H1 (cell line): ENCODE measurements at regions not wholly inside any gene's neighbourhood (a gene's known extent, or its start where the extent isn't known, plus 50 kb on each side); places are given as distances from the start of the nearest gene placed in this dataset.

Experiments used
- CTCF ChIA-PET: fragments of 300-600 bp; sonication (Branson Sonifier 250); formaldehyde crosslinking; loops from one replicate; lab custom pipeline; 2021; ENCODE audit not compliant: partially characterized antibody; lab: Charles Lee
- POLR2A ChIA-PET: fragments of 300-600 bp; sonication (Branson Sonifier 250); formaldehyde crosslinking; loops from one replicate; lab custom pipeline; 2021; ENCODE audit warnings: inconsistent platforms; ENCODE audit not compliant: partially characterized antibody; lab: Charles Lee
- DNase-seq, 2 experiments: peaks; one replicate each; pipeline versions ENCODE4 v3.0.0 to v3.0.0-alpha.2; 2010 to 2022; ENCODE audit warnings: low spot score in 2 of 2, low read depth in 1 of 2, mixed read lengths in 1 of 2
- FAIRE-seq: peaks from 2 replicates; lab custom pipeline; 2011; peaks lifted over from hg19 to GRCh38; lab: Jason Lieb, UNC
- H2AFZ ChIP-seq: 2 replicates; pipeline ENCODE4 v1.8.1; 2012; ENCODE audit warnings: low read length, inconsistent platforms
- H2AK5ac ChIP-seq: 2 replicates; pipeline ENCODE4 v1.6.1; 2013; ENCODE audit warnings: low read depth, low read length
- H2BK120ac ChIP-seq: replicated peaks from 2 replicates; pipeline ENCODE3; 2013; ENCODE audit warnings: low read depth, low read length, inconsistent platforms
- H2BK12ac ChIP-seq: 2 replicates; pipeline ENCODE4 v1.6.1; 2013; ENCODE audit warnings: low read depth, low read length
- H2BK15ac ChIP-seq: 2 replicates; pipeline ENCODE4 v1.6.1; 2013; ENCODE audit warnings: low read length
- H2BK20ac ChIP-seq: 2 replicates; pipeline ENCODE4 v1.6.1; 2013; ENCODE audit warnings: low read length
- H2BK5ac ChIP-seq: 2 replicates; pipeline ENCODE4 v1.6.1; 2013; ENCODE audit warnings: low read depth, low read length
- H3K14ac ChIP-seq: 2 replicates; pipeline ENCODE4 v1.6.1; 2013; ENCODE audit warnings: inconsistent platforms; ENCODE audit not compliant: insufficient read length
- H3K18ac ChIP-seq: 2 replicates; pipeline ENCODE4 v1.6.1; 2013; ENCODE audit warnings: low read length; ENCODE audit errors: extremely low read depth
- H3K23ac ChIP-seq: 2 replicates; pipeline ENCODE4 v1.6.1; 2013; ENCODE audit warnings: inconsistent platforms; ENCODE audit not compliant: insufficient read length
- H3K23me2 ChIP-seq: 2 replicates; pipeline ENCODE4 v1.6.1; 2013; ENCODE audit warnings: low read depth, low read length
- H3K27ac ChIP-seq: 2 replicates; pipeline ENCODE4 v1.6.1; 2011; ENCODE audit warnings: low read depth, low read length, inconsistent platforms
- H3K27me3 ChIP-seq, 4 experiments: replicated peaks in 1 of 4; 1 replicate in 1 of 4; 2 replicates in 3 of 4; pipeline versions ENCODE4 v1.6.1 to v1.8.1; 2011 to 2013; ENCODE audit warnings: low read length in 3 of 4, mild to moderate bottlenecking in 3 of 4, inconsistent platforms in 2 of 4, mixed read lengths in 2 of 4, moderate library complexity in 1 of 4; ENCODE audit not compliant: control insufficient read depth in 3 of 4, insufficient read depth in 3 of 4; ENCODE audit errors: extremely low read depth in 1 of 4
- H3K36me3 ChIP-seq, 4 experiments: 2 replicates each; pipeline versions ENCODE4 v1.6.1 to v1.8.1; 2011 to 2013; ENCODE audit warnings: mild to moderate bottlenecking in 4 of 4, low read length in 3 of 4, moderate library complexity in 2 of 4, control low read depth in 1 of 4, inconsistent platforms in 1 of 4; ENCODE audit not compliant: insufficient read depth in 4 of 4, control insufficient read depth in 2 of 4
- H3K4ac ChIP-seq: replicated peaks from 2 replicates; pipeline ENCODE3; 2013; ENCODE audit warnings: low read length, low read depth, mixed read lengths, inconsistent platforms; ENCODE audit not compliant: insufficient read length
- H3K4me1 ChIP-seq, 4 experiments: replicated peaks in 1 of 4; 1 replicate in 1 of 4; 2 replicates in 3 of 4; pipeline versions ENCODE4 v1.6.1 to v1.8.1; 2011 to 2013; ENCODE audit warnings: low read length in 3 of 4, inconsistent platforms in 2 of 4, mixed read lengths in 1 of 4; ENCODE audit not compliant: insufficient read depth in 4 of 4, control insufficient read depth in 3 of 4
- H3K4me2 ChIP-seq, 2 experiments: 2 replicates each; pipeline versions ENCODE4 v1.6.1 to v1.8.1; 2011 to 2013; ENCODE audit warnings: low read depth in 2 of 2, low read length in 2 of 2, control low read depth in 1 of 2, inconsistent platforms in 1 of 2, mild to moderate bottlenecking in 1 of 2; ENCODE audit not compliant: insufficient read depth in 1 of 2
- H3K4me3 ChIP-seq, 4 experiments: fragments of 200-600, 300-600 bp in 1 of 4; sonication (generic), shearing (Covaris generic), sonication (Bioruptor Twin) in 1 of 4; 2 replicates each; pipeline versions ENCODE4 v1.5.1 to v1.8.1; 2011 to 2016; ENCODE audit warnings: low read length in 4 of 4, low read depth in 3 of 4, control low read depth in 2 of 4, inconsistent platforms in 2 of 4, mild to moderate bottlenecking in 2 of 4, mixed read lengths in 1 of 4, moderate library complexity in 1 of 4; ENCODE audit not compliant: insufficient read depth in 2 of 4; ENCODE audit errors: extremely low read depth in 1 of 4
- H3K56ac ChIP-seq: replicated peaks from 2 replicates; pipeline ENCODE3; 2013; ENCODE audit warnings: low read depth, mild to moderate bottlenecking, mixed read lengths, low read length, inconsistent platforms; ENCODE audit not compliant: insufficient read length
- H3K79me1 ChIP-seq: 2 replicates; pipeline ENCODE4 v1.6.1; 2013; ENCODE audit warnings: low read depth, low read length, control low read depth
- H3K79me2 ChIP-seq, 2 experiments: 2 replicates each; pipeline versions ENCODE4 v1.6.1 to v1.8.1; 2012 to 2013; ENCODE audit warnings: low read length in 2 of 2, mild to moderate bottlenecking in 2 of 2, inconsistent platforms in 1 of 2; ENCODE audit not compliant: insufficient read depth in 2 of 2, control insufficient read depth in 1 of 2
- H3K9ac ChIP-seq, 4 experiments: replicated peaks in 1 of 4; 1 replicate in 1 of 4; 2 replicates in 3 of 4; pipeline versions ENCODE4 v1.6.1 to v1.8.1; 2011 to 2013; ENCODE audit warnings: low read depth in 3 of 4, low read length in 3 of 4, control low read depth in 2 of 4, mild to moderate bottlenecking in 2 of 4, moderate library complexity in 2 of 4, inconsistent platforms in 1 of 4; ENCODE audit errors: extremely low read depth in 1 of 4
- H3K9me3 ChIP-seq, 2 experiments: 2 replicates each; pipeline versions ENCODE4 v1.6.1 to v1.8.1; 2012 to 2013; ENCODE audit warnings: mild to moderate bottlenecking in 2 of 2, moderate library complexity in 2 of 2, control low read depth in 1 of 2, inconsistent platforms in 1 of 2, low read depth in 1 of 2, low read length in 1 of 2, mixed read lengths in 1 of 2; ENCODE audit not compliant: insufficient read depth in 2 of 2
- H4K20me1 ChIP-seq, 2 experiments: replicated peaks in 1 of 2; 2 replicates each; pipeline versions ENCODE3 to v1.8.1; 2011 to 2013; ENCODE audit warnings: inconsistent platforms in 2 of 2, low read length in 2 of 2, mild to moderate bottlenecking in 1 of 2; ENCODE audit not compliant: insufficient read depth in 2 of 2, control insufficient read depth in 1 of 2
- H4K5ac ChIP-seq: 2 replicates; pipeline ENCODE4 v1.6.1; 2013; ENCODE audit warnings: low read length, low read depth, mixed read lengths, inconsistent platforms; ENCODE audit not compliant: insufficient read length
- H4K8ac ChIP-seq: 2 replicates; pipeline ENCODE4 v1.8.0; 2013; ENCODE audit warnings: mild to moderate bottlenecking, moderate library complexity, low read length, inconsistent platforms; ENCODE audit not compliant: insufficient read depth; ENCODE audit errors: extremely low read depth
- H4K91ac ChIP-seq: replicated peaks from 2 replicates; pipeline ENCODE3; 2013; ENCODE audit warnings: low read length, mixed read lengths, inconsistent platforms; ENCODE audit not compliant: insufficient read length
- JUN ChIP-seq: IDR thresholded peaks from 2 replicates; pipeline ENCODE4 v1.6.1; 2011; ENCODE audit warnings: low read depth, mild to moderate bottlenecking, improper control_type of control experiment, low read length
- NANOG ChIP-seq: IDR thresholded peaks from 2 replicates; pipeline ENCODE4 v1.6.1; 2011; ENCODE audit warnings: low read length, low read depth, mild to moderate bottlenecking, inconsistent platforms; ENCODE audit not compliant: insufficient read depth, poor library complexity, severe bottlenecking
- SUZ12 ChIP-seq: fragments of 200-600 bp; sonication (generic); IDR thresholded peaks from 2 replicates; pipeline ENCODE4 v1.6.1; 2012; ENCODE audit warnings: mild to moderate bottlenecking, inconsistent platforms, low read length, moderate library complexity, mixed read lengths
- TBP ChIP-seq: IDR thresholded peaks from 2 replicates; pipeline ENCODE4 v1.6.1; 2011; ENCODE audit warnings: low read depth, low read length, improper control_type of control experiment
- WGBS, 2 experiments: shearing (Covaris generic) in 1 of 2; methylation state at CpG; one replicate each; pipeline versions ENCODE4 v1.1.6 to v1.1.7; 2013 to 2015; ENCODE audit warnings: low lambda C conversion rate in 2 of 2, mixed read lengths in 2 of 2, inconsistent platforms in 1 of 2, low coverage in 1 of 2, missing lambda C conversion rate in 1 of 2; ENCODE audit not compliant: insufficient replicate concordance in 2 of 2, insufficient coverage in 1 of 2, insufficient read length in 1 of 2; ENCODE audit errors: extremely low coverage in 1 of 2, missing lambda C conversion rate in 1 of 2; 5-methylcytosine and 5-hydroxymethylcytosine counted together

DNA sequence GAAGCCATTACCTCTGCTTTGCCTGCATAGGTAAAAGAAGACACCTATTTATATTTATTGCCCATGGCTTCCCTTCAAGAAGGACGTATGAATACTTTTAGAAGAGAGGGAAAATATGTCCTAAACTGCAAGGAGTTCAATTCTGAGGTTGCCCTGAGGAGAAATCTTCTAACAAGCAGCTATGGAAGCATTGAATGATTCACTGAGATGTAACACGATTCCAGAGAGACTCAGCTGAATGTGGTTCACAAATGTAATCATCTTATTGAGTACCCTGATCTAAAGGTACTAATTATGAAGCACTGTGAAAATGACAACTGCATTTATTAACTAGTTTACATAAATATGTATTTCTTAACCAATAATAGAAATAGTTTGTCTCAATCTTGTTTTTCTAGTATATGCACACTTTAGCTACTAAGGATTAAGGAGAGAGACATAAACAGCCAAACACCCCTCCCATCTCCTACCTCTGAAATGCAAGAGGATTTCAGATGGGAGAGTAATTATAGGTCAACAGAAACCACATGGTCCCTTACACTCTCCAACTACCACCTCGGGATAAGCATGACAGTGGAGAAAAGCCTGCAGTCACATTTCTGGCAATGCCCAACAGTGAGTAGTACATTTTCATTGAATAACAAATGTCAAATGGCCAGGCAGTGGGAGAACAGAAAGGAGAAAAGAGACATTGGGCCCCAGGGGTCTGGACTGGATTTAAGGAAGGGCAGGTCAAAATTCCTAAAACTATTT, 506.2 kb upstream of the IL12A start:
- Histone ChIP-seq H3K4me2 (no peak overlapping the region), H2BK5ac (no peak overlapping the region), H3K27ac (no peak overlapping the region), H4K8ac (no peak overlapping the region), H2BK20ac (no peak overlapping the region), H3K4me3 (no peak overlapping the region)
- no peak for DNase-seq
- TF ChIP-seq TBP (no peak), NANOG (no peak), SUZ12 (no peak), JUN (no peak)
- TF ChIP-seq, all 59 proteins: peak for 0
- Histone ChIP-seq H3K4ac (no peak overlapping the region), H3K79me2 (no peaks in the 10 kb centered on the region), H2BK12ac (no peak overlapping the region), H4K5ac (no peak overlapping the region), H3K27me3 (peaks cover 0 to 1% (median 0%) of the 10 kb centered on the region in 4 experiments; a peak in 1 of 7 replicates), H3K4me1 (no peaks in the 10 kb centered on the region), H3K9me3 (no peaks in the 10 kb centered on the region), H3K36me3 (no peaks in the 10 kb centered on the region), H3K23me2 (no peaks in the 10 kb centered on the region; the same call in 1 of the 2 replicates), H4K20me1 (no peaks in the 10 kb centered on the region), H3K14ac (no peak overlapping the region), H3K18ac (no peak overlapping the region), H4K91ac (no peak overlapping the region), H3K56ac (no peak overlapping the region), H2AK5ac (no peak overlapping the region), H3K79me1 (no peaks in the 10 kb centered on the region), H3K9ac (no peak overlapping the region), H2AFZ (no peak overlapping the region), H3K23ac (no peak overlapping the region), H2BK120ac (no peak overlapping the region), H2BK15ac (no peak overlapping the region)
- CTCF ChIA-PET: interaction anchor here (1.1 kb wide), 1 partner anchor 104 kb away, joined by 3 read pairs; no protein-coding TSS in a partner anchor
- FAIRE-seq: no peak
- POLR2A ChIA-PET: no interaction called here
- 70% methylated on average over 3 of the region's 3 CpGs; no CpG with 5 or more reads in 1 of the 2 experiments for WGBS, 2 experiments
